RWPE2 (cell line): ENCODE measurements at regions not wholly inside any gene's neighbourhood (a gene's known extent, or its start where the extent isn't known, plus 50 kb on each side); places are given as distances from the start of the nearest gene placed in this dataset.

Experiments used
- ATAC-seq: fragments of 200-7000 bp; cut with Tn5 transposase; 3 replicates; pipeline ENCODE4 v1.9.1; 2021; ENCODE audit warnings: low read depth
- DNase-seq: peaks from one replicate; pipeline ENCODE4 v3.0.0-alpha.2; 2020; ENCODE audit warnings: low spot score
- H3K27ac ChIP-seq: fragments of 450-650 bp; 2 replicates; pipeline ENCODE4 v1.5.1; 2017; ENCODE audit warnings: mild to moderate bottlenecking; ENCODE audit not compliant: poor library complexity, severe bottlenecking
- H3K27me3 ChIP-seq: fragments of 250-450 bp; sonication (Bioruptor Pico); 2 replicates; pipeline ENCODE4 v1.5.1; 2021; ENCODE audit warnings: mild to moderate bottlenecking, moderate library complexity; ENCODE audit not compliant: insufficient read depth, poor library complexity, severe bottlenecking
- H3K36me3 ChIP-seq: fragments of 250-450 bp; sonication (Bioruptor Pico); 2 replicates; pipeline ENCODE4 v1.5.1; 2020; ENCODE audit warnings: low read depth, mild to moderate bottlenecking, moderate library complexity
- H3K4me1 ChIP-seq: fragments of 250-450 bp; sonication (Bioruptor Pico); 2 replicates; pipeline ENCODE4 v1.5.1; 2021; ENCODE audit warnings: mild to moderate bottlenecking, moderate library complexity; ENCODE audit not compliant: insufficient read depth, poor library complexity, severe bottlenecking
- H3K4me3 ChIP-seq: fragments of 250-450 bp; sonication (Bioruptor Pico); 2 replicates; pipeline ENCODE4 v1.5.1; 2021; ENCODE audit warnings: mild to moderate bottlenecking, moderate library complexity; ENCODE audit not compliant: severe bottlenecking
- H3K9me3 ChIP-seq: fragments of 250-450 bp; sonication (Bioruptor Pico); 2 replicates; pipeline ENCODE4 v1.5.1; 2021; ENCODE audit warnings: mild to moderate bottlenecking, moderate library complexity; ENCODE audit not compliant: severe bottlenecking
- TF ChIP-seq, protein P1 (sequence below): fragments of 450-650 bp; IDR thresholded peaks from one replicate; pipeline ENCODE4 v1.5.1; 2017; ENCODE audit warnings: mild to moderate bottlenecking, moderate library complexity; ENCODE audit not compliant: poor library complexity, severe bottlenecking

DNA sequence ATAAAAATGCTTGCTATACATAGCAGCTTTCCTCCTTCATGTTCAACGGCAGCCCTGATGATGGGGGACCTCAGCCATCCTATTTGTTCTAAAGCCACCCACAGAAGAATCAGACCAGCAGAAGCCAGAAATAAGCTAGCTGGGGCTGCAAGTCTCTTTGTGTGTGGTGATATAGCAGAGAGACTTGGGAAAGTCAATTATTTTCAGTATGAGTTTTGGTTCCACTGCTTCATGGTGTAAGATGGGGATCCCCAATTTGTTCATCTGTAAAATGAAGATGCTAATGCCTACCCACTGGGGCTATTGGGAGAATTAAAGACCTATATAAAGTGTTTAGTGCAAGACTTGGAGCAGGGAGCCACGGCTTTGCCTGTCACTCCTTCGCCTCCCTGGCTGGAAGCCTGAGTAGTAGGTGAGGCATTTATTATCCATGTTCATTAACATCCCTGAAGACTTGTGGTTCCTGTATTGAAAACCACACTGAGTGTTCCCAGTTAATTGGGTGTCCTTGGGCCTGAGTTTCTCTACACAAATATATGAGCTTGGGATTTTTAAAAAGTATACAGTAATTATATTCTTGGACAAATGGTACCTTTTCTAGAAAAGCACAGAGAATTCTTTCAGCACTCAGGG, 210.1 kb upstream of the SLC24A2 start:
- ATAC-seq: peak; percentile 19; the same call in 2 of the 3 replicates
- H3K27ac ChIP-seq: peak overlapping the region; percentile 94

DNA sequence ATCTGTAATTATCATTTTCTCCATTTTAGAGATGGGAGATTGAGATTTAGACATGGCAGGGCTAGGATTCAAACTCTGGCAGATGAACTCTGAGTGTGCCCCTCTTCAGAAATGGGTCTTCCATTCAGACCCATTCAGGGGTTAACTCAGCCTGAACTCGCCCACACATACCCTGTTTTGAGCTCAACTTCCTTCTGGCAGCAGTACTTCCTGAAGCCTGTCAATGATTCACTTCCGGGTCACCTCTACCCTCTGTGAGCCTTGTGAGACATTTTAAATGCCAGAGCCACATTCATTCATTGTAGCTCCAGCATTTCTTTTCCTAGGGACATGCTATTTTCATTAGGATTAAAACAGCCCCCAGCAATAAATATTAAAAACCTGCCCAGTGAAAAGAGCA, 209.3 kb upstream of the SLC24A2 start:
- ATAC-seq (no peak), DNase-seq (no peak)
- Histone ChIP-seq H3K4me3 (no peak overlapping the region), H3K27ac (peak overlapping the region; percentile 94), H3K27me3 (no peaks in the 10 kb centered on the region), H3K4me1 (peaks cover 25% of the 10 kb centered on the region), H3K9me3 (no peaks in the 10 kb centered on the region), H3K36me3 (no peaks in the 10 kb centered on the region)
- TF ChIP-seq, protein P1, sequence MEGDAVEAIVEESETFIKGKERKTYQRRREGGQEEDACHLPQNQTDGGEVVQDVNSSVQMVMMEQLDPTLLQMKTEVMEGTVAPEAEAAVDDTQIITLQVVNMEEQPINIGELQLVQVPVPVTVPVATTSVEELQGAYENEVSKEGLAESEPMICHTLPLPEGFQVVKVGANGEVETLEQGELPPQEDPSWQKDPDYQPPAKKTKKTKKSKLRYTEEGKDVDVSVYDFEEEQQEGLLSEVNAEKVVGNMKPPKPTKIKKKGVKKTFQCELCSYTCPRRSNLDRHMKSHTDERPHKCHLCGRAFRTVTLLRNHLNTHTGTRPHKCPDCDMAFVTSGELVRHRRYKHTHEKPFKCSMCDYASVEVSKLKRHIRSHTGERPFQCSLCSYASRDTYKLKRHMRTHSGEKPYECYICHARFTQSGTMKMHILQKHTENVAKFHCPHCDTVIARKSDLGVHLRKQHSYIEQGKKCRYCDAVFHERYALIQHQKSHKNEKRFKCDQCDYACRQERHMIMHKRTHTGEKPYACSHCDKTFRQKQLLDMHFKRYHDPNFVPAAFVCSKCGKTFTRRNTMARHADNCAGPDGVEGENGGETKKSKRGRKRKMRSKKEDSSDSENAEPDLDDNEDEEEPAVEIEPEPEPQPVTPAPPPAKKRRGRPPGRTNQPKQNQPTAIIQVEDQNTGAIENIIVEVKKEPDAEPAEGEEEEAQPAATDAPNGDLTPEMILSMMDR: no peak

More for the DNA sequence above, 210.1 kb upstream of the SLC24A2 start:
- no peaks in the 10 kb centered on the region for H3K27me3 ChIP-seq
- no peaks in the 10 kb centered on the region for H3K9me3 ChIP-seq
- DNase-seq: no peak
- H3K4me1 ChIP-seq: peaks cover 25% of the 10 kb centered on the region
- no peak overlapping the region for H3K4me3 ChIP-seq
- H3K36me3 ChIP-seq: no peaks in the 10 kb centered on the region
- TF ChIP-seq, protein P1: no peak

DNA sequence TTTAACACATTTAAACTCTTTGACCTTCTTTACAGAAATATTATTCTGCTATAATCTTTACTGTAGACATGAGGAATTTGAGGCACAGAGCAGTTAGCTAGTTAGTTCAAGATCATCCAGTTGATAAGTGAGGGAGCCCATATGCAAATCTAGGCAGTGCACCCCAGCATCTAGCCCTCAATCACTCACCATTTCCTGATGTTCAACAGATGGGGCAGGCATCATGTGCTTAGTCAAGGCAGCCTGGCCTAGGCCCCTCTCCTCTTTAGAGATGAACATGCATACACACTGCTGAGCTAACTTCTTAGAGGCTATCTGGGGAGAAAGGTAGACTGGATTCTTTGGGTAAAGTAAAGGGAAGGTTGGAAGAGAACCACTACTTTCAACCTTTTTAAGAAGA, 206.8 kb upstream of the SLC24A2 start:
- Histone ChIP-seq H3K4me3 (no peak overlapping the region), H3K27ac (no peak overlapping the region), H3K9me3 (no peaks in the 10 kb centered on the region), H3K4me1 (peaks cover 25% of the 10 kb centered on the region), H3K36me3 (no peaks in the 10 kb centered on the region), H3K27me3 (no peaks in the 10 kb centered on the region)
- TF ChIP-seq, protein P1: no peak
- ATAC-seq: no peak
- DNase-seq: no peak

DNA sequence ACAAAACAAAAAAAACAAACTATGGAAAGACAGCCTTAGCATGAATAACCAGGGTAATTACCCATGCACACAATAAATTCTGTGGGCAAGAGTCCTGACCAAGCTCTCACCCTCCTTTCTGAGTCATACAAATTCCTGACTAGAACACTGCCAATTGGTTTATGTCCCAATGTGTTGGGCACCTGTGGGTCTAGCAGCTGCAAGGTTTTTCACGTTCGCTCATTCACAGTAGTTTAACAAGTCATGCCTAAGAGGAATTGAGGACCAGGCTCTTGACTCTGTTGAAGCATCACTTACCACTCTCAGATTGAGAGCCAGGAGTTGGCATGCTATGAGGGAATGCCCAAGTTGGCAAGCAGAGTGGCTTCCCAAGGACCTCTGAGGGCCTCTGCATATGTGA, 205.5 kb upstream of the SLC24A2 start:
- Histone ChIP-seq H3K9me3 (no peaks in the 10 kb centered on the region), H3K36me3 (no peaks in the 10 kb centered on the region), H3K27me3 (no peaks in the 10 kb centered on the region), H3K27ac (no peak overlapping the region), H3K4me1 (peaks cover 17% of the 10 kb centered on the region), H3K4me3 (no peak overlapping the region)
- DNase-seq (no peak), ATAC-seq (peak; percentile 91)
- TF ChIP-seq, protein P1: no peak

DNA sequence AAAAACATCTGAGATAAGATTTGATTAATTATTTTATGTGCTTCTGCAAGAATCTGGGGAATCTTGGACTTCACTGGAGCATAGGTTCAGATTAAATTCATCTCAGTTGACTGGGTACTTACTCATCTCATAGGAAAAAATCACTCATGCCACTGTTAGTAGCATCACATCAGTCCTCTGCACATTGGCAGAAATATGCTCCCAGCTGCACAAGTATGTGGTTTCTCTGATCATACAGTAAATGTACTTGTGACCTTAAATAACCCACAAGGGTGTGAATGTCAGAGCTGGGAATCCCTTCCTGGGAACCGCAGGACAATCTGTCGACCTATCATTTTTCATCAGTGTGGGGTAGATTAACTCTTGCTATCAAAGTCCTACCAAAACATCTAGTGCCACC, 203.7 kb upstream of the SLC24A2 start:
- no peaks in the 10 kb centered on the region for H3K27me3 ChIP-seq

More for the DNA sequence above, 203.7 kb upstream of the SLC24A2 start:
- no peak for ATAC-seq
- no peak for DNase-seq
- no peaks in the 10 kb centered on the region for H3K9me3 ChIP-seq
- H3K4me3 ChIP-seq: no peak overlapping the region
- H3K4me1 ChIP-seq: no peaks in the 10 kb centered on the region
- no peaks in the 10 kb centered on the region for H3K36me3 ChIP-seq
- no peak overlapping the region for H3K27ac ChIP-seq
- TF ChIP-seq, protein P1: no peak
